GM13976 (cell line): ENCODE measurements at regions not wholly inside any gene's neighbourhood (a gene's known extent, or its start where the extent isn't known, plus 50 kb on each side); places are given as distances from the start of the nearest gene placed in this dataset.

ENCODE experiments used
- DNase-seq: peaks from one replicate; pipeline ENCODE4 v3.0.0; 2012; ENCODE audit warnings: low spot score
- in situ Hi-C: fragments of 300-500 bp; cut with MboI; formaldehyde crosslinking; loops from one replicate; pipeline ENCODE4 v1.12.0; 2022; ENCODE audit warnings: low sequenced_read_pairs, mixed read lengths, inconsistent platforms; ENCODE audit not compliant: unreplicated experiment
- TF ChIP-seq, protein P1 (sequence below): IDR thresholded peaks from 2 replicates; pipeline ENCODE4 v1.5.1; 2012; ENCODE audit warnings: borderline replicate concordance, mild to moderate bottlenecking; ENCODE audit not compliant: insufficient read depth; ENCODE audit errors: extremely low read depth, missing control alignments, control extremely low read depth

DNA sequence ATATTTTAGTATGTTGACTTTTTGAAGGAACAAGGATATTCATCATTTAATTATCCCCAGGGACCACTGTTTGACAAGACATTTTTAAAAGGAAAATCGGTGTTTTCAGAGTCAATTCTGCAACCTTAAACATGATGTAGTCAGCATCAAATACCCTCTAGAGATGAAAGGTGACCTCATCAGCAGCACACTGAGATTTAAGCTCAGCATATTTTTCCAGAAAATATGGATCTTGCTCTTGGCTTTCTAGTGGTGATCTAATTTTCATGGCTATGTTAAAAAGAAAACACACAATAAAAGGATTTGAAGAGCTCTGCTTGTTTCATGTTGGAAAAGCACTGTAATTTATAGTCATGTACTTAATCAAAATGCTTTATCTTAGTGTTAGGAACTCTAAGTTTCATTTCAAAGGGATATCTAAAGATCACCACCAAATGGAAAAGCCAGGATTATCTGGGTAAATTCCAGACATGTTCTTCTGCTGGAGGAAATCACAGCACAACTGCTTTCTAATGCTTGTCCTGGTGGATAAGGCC lies 487.2 kb downstream of the ENC1 start:
- no peak for DNase-seq
- in situ Hi-C loops, result no loop called here
- TF ChIP-seq, protein P1, sequence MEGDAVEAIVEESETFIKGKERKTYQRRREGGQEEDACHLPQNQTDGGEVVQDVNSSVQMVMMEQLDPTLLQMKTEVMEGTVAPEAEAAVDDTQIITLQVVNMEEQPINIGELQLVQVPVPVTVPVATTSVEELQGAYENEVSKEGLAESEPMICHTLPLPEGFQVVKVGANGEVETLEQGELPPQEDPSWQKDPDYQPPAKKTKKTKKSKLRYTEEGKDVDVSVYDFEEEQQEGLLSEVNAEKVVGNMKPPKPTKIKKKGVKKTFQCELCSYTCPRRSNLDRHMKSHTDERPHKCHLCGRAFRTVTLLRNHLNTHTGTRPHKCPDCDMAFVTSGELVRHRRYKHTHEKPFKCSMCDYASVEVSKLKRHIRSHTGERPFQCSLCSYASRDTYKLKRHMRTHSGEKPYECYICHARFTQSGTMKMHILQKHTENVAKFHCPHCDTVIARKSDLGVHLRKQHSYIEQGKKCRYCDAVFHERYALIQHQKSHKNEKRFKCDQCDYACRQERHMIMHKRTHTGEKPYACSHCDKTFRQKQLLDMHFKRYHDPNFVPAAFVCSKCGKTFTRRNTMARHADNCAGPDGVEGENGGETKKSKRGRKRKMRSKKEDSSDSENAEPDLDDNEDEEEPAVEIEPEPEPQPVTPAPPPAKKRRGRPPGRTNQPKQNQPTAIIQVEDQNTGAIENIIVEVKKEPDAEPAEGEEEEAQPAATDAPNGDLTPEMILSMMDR, result no peak

DNA sequence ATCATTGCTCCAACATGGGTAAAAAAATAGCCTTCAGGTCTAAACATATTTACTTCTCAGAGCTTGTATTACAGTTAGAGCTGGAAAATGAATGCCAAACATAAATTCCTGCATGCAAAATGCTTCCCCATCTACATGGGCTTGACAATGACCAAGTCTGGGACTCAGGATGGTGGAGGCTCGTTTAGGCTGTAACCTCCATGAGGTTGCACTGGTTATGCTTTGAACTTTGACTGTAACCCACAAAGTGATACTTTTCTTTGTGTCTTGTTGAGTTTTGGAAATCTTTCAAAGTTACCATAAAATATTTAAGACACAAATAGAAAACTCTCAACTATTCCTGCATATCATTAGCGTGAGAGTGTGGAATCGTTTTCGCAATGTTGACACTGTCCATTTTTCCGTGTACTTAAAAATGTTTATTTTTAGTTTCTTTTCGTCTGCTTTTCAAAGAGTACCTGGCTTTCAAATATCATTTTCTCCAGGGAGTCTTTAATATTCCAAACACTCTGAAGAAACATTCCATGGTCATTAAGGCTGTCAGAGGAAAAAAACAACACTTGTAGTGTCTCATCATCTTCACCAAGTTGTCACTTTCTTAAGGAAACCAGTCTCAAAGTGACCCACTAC lies 487.8 kb downstream of the ENC1 start:
- TF ChIP-seq, protein P1, result no peak
- in situ Hi-C loops, result no loop called here
- no peak for DNase-seq

DNA sequence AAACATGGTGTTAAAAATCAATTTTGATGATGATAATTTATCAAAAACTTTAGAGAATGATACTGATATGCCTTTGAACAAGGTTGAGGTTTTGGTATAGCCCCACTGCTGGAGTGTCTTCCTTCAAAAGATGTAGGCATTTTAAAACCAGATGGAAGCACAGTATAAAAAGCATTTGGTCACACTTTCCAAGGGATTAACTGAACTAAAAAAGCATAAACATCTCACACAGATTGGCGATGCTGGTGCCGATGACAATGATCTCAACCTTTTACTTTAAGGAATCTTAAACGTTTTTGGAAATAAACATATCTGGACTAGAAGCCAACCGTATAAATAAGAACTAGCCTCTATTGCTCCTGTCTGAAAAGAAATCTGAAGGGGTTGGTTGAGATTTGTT lies 488.4 kb downstream of the ENC1 start:
- in situ Hi-C loops, result no loop called here
- no peak for DNase-seq

DNA sequence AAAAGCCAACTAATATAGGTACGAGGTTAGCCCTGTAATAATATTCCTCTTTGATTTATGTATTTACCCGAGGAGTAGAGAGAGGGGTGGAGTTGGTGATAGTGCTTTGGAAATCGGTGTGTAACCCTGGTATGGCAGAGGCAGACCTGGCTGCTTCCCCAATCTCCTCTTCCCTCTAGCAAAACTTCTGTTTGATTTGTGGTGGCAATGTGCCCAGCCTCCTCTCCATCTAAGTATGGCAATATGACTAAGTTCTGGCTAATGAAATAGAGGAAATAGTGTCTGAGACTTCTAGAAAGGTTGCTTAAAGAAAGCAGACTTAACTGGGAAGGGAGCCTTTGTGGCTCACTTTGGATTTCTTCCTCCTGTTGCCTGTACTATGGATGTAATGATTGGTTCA lies 491.1 kb downstream of the ENC1 start:
- no peak for DNase-seq
- TF ChIP-seq, protein P1, result no peak
- in situ Hi-C loops, result no loop called here

More for the DNA sequence above, 488.4 kb downstream of the ENC1 start:
- TF ChIP-seq, protein P1, result no peak

DNA sequence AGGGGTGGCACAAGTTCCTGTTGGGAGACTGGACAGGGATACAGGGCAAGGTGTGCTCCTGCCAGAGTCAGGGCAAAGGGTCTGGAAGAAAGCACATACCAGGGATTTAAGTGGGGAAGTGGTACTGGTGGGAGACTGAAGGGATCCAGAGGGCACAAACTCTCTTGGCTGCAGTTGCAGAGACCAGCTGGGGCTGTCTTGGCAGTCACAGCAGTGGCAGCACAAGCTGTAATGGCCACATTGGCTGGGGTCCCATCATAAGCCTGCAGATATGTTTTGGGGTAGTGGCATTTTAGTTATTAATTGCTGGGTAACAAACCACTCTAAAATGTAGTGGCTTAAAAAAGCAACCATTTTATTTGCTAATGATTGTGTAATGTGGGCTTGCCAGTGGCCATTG lies 492.2 kb downstream of the ENC1 start:
- in situ Hi-C loops, result no loop called here
- TF ChIP-seq, protein P1, result no peak
- DNase-seq, result no peak

DNA sequence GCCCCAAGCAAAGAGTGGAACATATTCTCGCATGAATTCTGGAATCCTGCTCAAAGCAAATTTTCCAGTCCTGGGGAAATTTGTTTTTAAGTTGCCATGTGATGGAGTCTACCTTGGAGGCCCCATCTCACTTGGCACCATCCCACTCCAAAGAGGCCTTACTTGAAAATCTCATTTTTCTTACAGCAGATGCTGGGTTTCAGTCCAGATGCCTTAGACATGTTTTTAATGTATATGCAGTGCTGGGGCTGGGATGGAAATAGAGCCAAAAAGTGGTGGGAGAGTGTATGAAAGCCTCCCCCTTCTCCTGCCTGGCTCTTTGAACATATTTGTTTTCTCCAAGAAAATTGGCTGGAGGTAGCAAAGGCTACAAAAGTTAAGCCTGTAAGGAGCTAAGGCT lies 493.7 kb downstream of the ENC1 start:
- DNase-seq, result no peak
- in situ Hi-C loops, result no loop called here
- TF ChIP-seq, protein P1, result no peak
